Hepatocyte (in vitro differentiated cells): ENCODE measurements at regions not wholly inside any gene's neighbourhood (a gene's known extent, or its start where the extent isn't known, plus 50 kb on each side); places are given as distances from the start of the nearest gene placed in this dataset.

Experiments
- DNase-seq: peaks from one replicate; pipeline ENCODE4 v3.0.0-alpha.2; 2016; ENCODE audit warnings: low spot score
- H2AFZ ChIP-seq: fragments of 200-600 bp; sonication (generic); 2 replicates; pipeline ENCODE4 v1.6.0; 2016; ENCODE audit warnings: antibody characterized with exemption, mild to moderate bottlenecking
- H3K27ac ChIP-seq: fragments of 200-600 bp; sonication (generic); 2 replicates; pipeline ENCODE4 v1.5.1; 2016; ENCODE audit warnings: mild to moderate bottlenecking
- H3K27me3 ChIP-seq: fragments of 200-600 bp; sonication (generic); 2 replicates; pipeline ENCODE4 v1.6.1; 2016
- H3K36me3 ChIP-seq: fragments of 200-600 bp; sonication (generic); replicated peaks from 2 replicates; pipeline ENCODE4 v1.5.1; 2016; ENCODE audit warnings: low read depth; ENCODE audit not compliant: insufficient read depth
- H3K4me1 ChIP-seq: fragments of 200-600 bp; sonication (generic); 2 replicates; pipeline ENCODE4 v1.5.1; 2016; ENCODE audit warnings: mild to moderate bottlenecking, moderate library complexity; ENCODE audit not compliant: insufficient read depth
- H3K4me2 ChIP-seq: fragments of 200-600 bp; sonication (generic); 2 replicates; pipeline ENCODE4 v1.6.0; 2016
- H3K4me3 ChIP-seq: fragments of 200-600 bp; sonication (generic); 2 replicates; pipeline ENCODE4 v1.5.1; 2016; ENCODE audit warnings: mild to moderate bottlenecking
- H3K79me2 ChIP-seq: fragments of 200-600 bp; sonication (generic); 2 replicates; pipeline ENCODE4 v1.6.0; 2017; ENCODE audit warnings: mild to moderate bottlenecking
- H3K9me2 ChIP-seq: fragments of 200-600 bp; sonication (generic); replicated peaks from 2 replicates; pipeline ENCODE4 v1.6.0; 2017; ENCODE audit warnings: mild to moderate bottlenecking; ENCODE audit not compliant: insufficient read depth
- H3K9me3 ChIP-seq: fragments of 200-600 bp; sonication (generic); 2 replicates; pipeline ENCODE4 v1.5.1; 2016; ENCODE audit warnings: low read depth, mild to moderate bottlenecking
- H4K20me1 ChIP-seq: fragments of 200-600 bp; sonication (generic); 2 replicates; pipeline ENCODE4 v1.6.0; 2016; ENCODE audit warnings: mild to moderate bottlenecking; ENCODE audit not compliant: insufficient read depth, poor library complexity, severe bottlenecking
- EZH2 ChIP-seq: fragments of 200-600 bp; sonication (generic); IDR thresholded peaks from 2 replicates; pipeline ENCODE4 v1.6.1; 2016; ENCODE audit warnings: antibody characterized with exemption, mild to moderate bottlenecking, borderline replicate concordance
- EZH2phosphoT487 ChIP-seq: fragments of 200-600 bp; sonication (generic); IDR thresholded peaks from one replicate; pipeline ENCODE4 v1.6.1; 2018; ENCODE audit warnings: antibody characterized with exemption, mild to moderate bottlenecking, low read depth, moderate library complexity; ENCODE audit not compliant: unreplicated experiment, severe bottlenecking
- WGBS: methylation state at CpG from one replicate; pipeline ENCODE4 v1.1.6; 2016; ENCODE audit warnings: low lambda C conversion rate; ENCODE audit errors: missing lambda C conversion rate; 5-methylcytosine and 5-hydroxymethylcytosine counted together
- TF ChIP-seq, protein P1 (sequence below): fragments of 200-600 bp; sonication (generic); IDR thresholded peaks from 2 replicates; pipeline ENCODE4 v1.5.1; 2016; ENCODE audit warnings: antibody characterized with exemption, mild to moderate bottlenecking; ENCODE audit not compliant: poor library complexity

DNA sequence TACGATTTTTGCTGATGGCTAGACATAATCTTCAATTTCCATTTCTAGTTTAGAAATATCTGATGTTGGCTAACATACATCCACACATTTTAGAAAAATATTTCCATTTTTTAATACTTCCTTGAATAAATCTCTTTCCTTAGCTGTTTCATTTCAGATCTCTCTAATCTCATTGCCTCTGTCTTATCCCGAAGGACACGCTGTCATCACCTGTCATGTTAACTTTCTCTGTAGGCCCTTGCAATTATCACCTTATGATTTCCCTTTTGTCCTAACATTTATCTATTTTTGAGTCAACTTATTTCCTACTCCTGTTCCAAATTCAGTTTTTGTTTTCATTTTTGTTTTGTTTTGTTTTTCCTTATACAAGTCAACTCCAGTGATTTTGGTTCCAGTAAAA lies 173.1 kb upstream of the POM121L12 start:
- Histone ChIP-seq H3K27ac (no peak overlapping the region), H2AFZ (no peak overlapping the region), H3K27me3 (no peaks in the 10 kb centered on the region), H3K4me1 (no peaks in the 10 kb centered on the region), H3K36me3 (no peaks in the 10 kb centered on the region), H4K20me1 (no peaks in the 10 kb centered on the region), H3K9me2 (no peaks in the 10 kb centered on the region), H3K9me3 (no peaks in the 10 kb centered on the region), H3K4me2 (no peak overlapping the region), H3K4me3 (no peak overlapping the region), H3K79me2 (no peaks in the 10 kb centered on the region)
- TF ChIP-seq, protein P1, sequence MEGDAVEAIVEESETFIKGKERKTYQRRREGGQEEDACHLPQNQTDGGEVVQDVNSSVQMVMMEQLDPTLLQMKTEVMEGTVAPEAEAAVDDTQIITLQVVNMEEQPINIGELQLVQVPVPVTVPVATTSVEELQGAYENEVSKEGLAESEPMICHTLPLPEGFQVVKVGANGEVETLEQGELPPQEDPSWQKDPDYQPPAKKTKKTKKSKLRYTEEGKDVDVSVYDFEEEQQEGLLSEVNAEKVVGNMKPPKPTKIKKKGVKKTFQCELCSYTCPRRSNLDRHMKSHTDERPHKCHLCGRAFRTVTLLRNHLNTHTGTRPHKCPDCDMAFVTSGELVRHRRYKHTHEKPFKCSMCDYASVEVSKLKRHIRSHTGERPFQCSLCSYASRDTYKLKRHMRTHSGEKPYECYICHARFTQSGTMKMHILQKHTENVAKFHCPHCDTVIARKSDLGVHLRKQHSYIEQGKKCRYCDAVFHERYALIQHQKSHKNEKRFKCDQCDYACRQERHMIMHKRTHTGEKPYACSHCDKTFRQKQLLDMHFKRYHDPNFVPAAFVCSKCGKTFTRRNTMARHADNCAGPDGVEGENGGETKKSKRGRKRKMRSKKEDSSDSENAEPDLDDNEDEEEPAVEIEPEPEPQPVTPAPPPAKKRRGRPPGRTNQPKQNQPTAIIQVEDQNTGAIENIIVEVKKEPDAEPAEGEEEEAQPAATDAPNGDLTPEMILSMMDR, result no peak
- no peak for TF ChIP-seq EZH2
- TF ChIP-seq EZH2phosphoT487, result no peak
- 91% methylated on average over 3 of the region's 3 CpGs for WGBS
- no peak for DNase-seq

DNA sequence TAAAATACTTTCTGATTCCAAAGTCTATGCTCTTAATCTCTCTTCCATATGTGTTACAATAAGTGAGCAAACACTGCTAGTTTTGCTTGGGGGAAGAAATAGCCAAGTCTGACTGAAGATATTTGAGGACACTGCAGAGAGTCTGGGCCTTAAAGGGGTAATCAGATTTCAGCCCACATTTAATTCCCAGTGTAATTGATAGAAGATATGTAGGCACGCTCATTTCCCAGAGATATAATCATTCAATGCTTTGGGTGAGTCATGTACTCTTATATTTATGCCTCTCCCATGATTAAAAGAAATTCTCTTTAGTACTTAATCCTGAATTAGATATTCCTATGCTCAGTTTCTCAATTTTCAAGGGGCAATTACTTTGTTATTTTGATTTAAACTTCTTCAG lies 178.1 kb upstream of the POM121L12 start:
- Histone ChIP-seq H3K27me3 (no peaks in the 10 kb centered on the region), H2AFZ (no peak overlapping the region), H3K9me3 (no peaks in the 10 kb centered on the region), H3K27ac (no peak overlapping the region), H3K4me1 (no peaks in the 10 kb centered on the region), H4K20me1 (no peaks in the 10 kb centered on the region), H3K36me3 (no peaks in the 10 kb centered on the region), H3K4me2 (no peak overlapping the region), H3K79me2 (no peaks in the 10 kb centered on the region), H3K9me2 (no peaks in the 10 kb centered on the region), H3K4me3 (no peak overlapping the region)
- 0% methylated on average over 1 of the region's 1 CpG for WGBS
- no peak for DNase-seq
- TF ChIP-seq, protein P1, result no peak
- TF ChIP-seq EZH2, result no peak
- no peak for TF ChIP-seq EZH2phosphoT487

DNA sequence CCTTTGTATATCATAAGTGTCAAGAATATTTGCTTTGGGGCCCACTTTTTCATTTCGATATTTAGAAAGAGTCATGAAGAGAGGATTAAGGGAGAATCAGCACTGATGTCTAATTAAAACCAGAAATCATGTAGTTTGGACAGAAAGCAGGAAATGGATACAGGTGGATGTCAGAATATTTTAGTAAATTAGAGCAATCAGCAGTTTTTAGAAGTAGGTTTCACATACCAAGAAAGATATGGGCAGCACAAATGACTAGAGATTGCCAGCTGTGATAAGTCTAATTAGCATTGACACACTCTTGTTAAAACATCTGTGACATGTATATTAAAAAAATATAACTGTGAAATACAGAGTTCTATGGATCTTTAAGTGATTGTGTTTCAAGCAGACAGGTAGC lies 180.8 kb upstream of the POM121L12 start:
- Histone ChIP-seq H3K36me3 (no peaks in the 10 kb centered on the region), H3K9me2 (no peaks in the 10 kb centered on the region), H3K4me2 (no peak overlapping the region), H2AFZ (no peak overlapping the region), H3K27ac (no peak overlapping the region), H3K4me1 (no peaks in the 10 kb centered on the region), H3K9me3 (no peaks in the 10 kb centered on the region), H3K79me2 (no peaks in the 10 kb centered on the region), H4K20me1 (no peaks in the 10 kb centered on the region), H3K4me3 (no peak overlapping the region), H3K27me3 (no peaks in the 10 kb centered on the region)
- no peak for DNase-seq
- 55% methylated on average over 1 of the region's 1 CpG for whole genome bisulfite sequencing
- TF ChIP-seq EZH2 (no peak), EZH2phosphoT487 (no peak)

DNA sequence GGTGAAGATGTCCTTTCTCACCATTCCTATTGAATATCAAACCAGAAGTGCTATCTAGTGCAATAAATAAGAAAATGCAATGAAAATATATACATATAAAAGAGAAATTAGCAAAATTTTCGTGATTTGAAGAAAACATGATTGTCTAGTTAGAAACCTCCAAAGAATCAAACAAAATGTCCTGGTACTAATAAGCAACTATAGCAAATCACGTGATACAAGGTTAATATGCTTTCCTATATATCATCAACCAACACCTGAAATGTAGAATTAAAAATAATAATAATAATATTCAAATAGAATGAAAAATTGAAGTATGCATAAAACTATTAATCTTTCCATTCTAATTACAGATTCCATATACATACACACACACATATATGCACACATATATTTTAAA lies 183.9 kb upstream of the POM121L12 start:
- Histone ChIP-seq H3K36me3 (no peaks in the 10 kb centered on the region), H2AFZ (no peak overlapping the region), H3K9me3 (no peaks in the 10 kb centered on the region), H3K4me1 (no peaks in the 10 kb centered on the region), H3K27ac (no peak overlapping the region), H3K9me2 (no peaks in the 10 kb centered on the region), H4K20me1 (no peaks in the 10 kb centered on the region), H3K4me3 (no peak overlapping the region), H3K4me2 (no peak overlapping the region), H3K79me2 (no peaks in the 10 kb centered on the region), H3K27me3 (no peaks in the 10 kb centered on the region)
- TF ChIP-seq EZH2phosphoT487, result no peak
- TF ChIP-seq EZH2, result no peak
- WGBS, result 55% methylated on average over 2 of the region's 2 CpGs
- no peak for DNase-seq
